AG04450 (cell line): ENCODE measurements at regions not wholly inside any gene's neighbourhood (a gene's known extent, or its start where the extent isn't known, plus 50 kb on each side); places are given as distances from the start of the nearest gene placed in this dataset.

Experiments used
- CTCF ChIA-PET: fragments of 300-600, 350-600 bp; formaldehyde crosslinking; extraction: SDS; loops from one replicate; lab custom pipeline; 2022; ENCODE audit warnings: antibody characterized with exemption, inconsistent platforms; lab: Charles Lee
- POLR2A ChIA-PET: fragments of 350-600 bp; formaldehyde crosslinking; extraction: SDS; loops from one replicate; lab custom pipeline; 2021; ENCODE audit warnings: antibody characterized with exemption, inconsistent platforms; lab: Yijun Ruan, JAX
- DNase-seq: peaks from one replicate; pipeline ENCODE4 v3.0.0-alpha.2; 2011; ENCODE audit warnings: low read depth, low spot score
- H3K27ac ChIP-seq: one replicate; pipeline ENCODE4 v1.5.1; 2012; ENCODE audit warnings: low read depth, low read length, control low read depth
- H3K27me3 ChIP-seq: one replicate; pipeline ENCODE4 v1.6.0; 2012; ENCODE audit warnings: low read length; ENCODE audit not compliant: control insufficient read depth, insufficient read depth
- H3K4me3 ChIP-seq: 2 replicates; pipeline ENCODE4 v1.5.1; 2011; ENCODE audit warnings: mild to moderate bottlenecking, low read depth, low read length, control low read depth
- H3K9me3 ChIP-seq: 2 replicates; pipeline ENCODE4 v1.5.1; 2012; ENCODE audit warnings: low read length; ENCODE audit not compliant: control insufficient read depth, insufficient read depth
- CTCF ChIP-seq: IDR thresholded peaks from 2 replicates; pipeline ENCODE4 v1.5.1; 2011; ENCODE audit warnings: low read depth, low read length, control low read depth, inconsistent platforms

- CTCF ChIA-PET = interaction anchor here (0.6 kb wide), 1 partner anchor 754 kb away, joined by 3 read pairs; no protein-coding TSS in a partner anchor
- TF ChIP-seq CTCF = no peak
- H3K27me3 ChIP-seq = no peaks in the 10 kb centered on the region
- H3K27ac ChIP-seq = no peak overlapping the region
- DNase-seq = no peak
- POLR2A ChIA-PET = no interaction called here
- H3K9me3 ChIP-seq = no peaks in the 10 kb centered on the region
- no peak overlapping the region for H3K4me3 ChIP-seq
Observed at GRCh38 chr3:67864587-67865183, 210.3 kb upstream of the SUCLG2 start.

- TF ChIP-seq CTCF = peak; percentile 51
- Histone ChIP-seq H3K27ac (no peak overlapping the region), H3K27me3 (no peaks in the 10 kb centered on the region), H3K4me3 (no peak overlapping the region), H3K9me3 (no peaks in the 10 kb centered on the region)
- ChIA-PET POLR2A (no interaction called here), CTCF (interaction anchor here (1.4 kb wide), 1 partner anchor 16 kb away, joined by 4 read pairs; no protein-coding TSS in a partner anchor)
- no peak for DNase-seq
Observed at GRCh38 chr3:67863869-67864268, 209.5 kb upstream of the SUCLG2 start.

- H3K27ac ChIP-seq = no peak overlapping the region
Observed at GRCh38 chr3:67860429-67860828, 206.0 kb upstream of the SUCLG2 start.

GRCh38 chr3:67858492-67858891 lies 204.1 kb upstream of the SUCLG2 start:
- no peak for TF ChIP-seq CTCF
- CTCF ChIA-PET = interaction anchor here (0.6 to 1.5 kb wide), 2 partner anchors 484 to 744 kb away, joined by 3 to 4 read pairs; no protein-coding TSS in a partner anchor
- Histone ChIP-seq H3K4me3 (no peak overlapping the region), H3K27ac (no peak overlapping the region), H3K9me3 (no peaks in the 10 kb centered on the region), H3K27me3 (no peaks in the 10 kb centered on the region)
- DNase-seq = no peak
- POLR2A ChIA-PET = no interaction called here

More at GRCh38 chr3:67860429-67860828, 206.0 kb upstream of the SUCLG2 start:
- no peaks in the 10 kb centered on the region for H3K27me3 ChIP-seq
- ChIA-PET CTCF (no interaction called here), POLR2A (no interaction called here)
- H3K4me3 ChIP-seq = no peak overlapping the region
- H3K9me3 ChIP-seq = no peaks in the 10 kb centered on the region
- TF ChIP-seq CTCF = no peak
- no peak for DNase-seq

GRCh38 chr3:67856718-67857117 lies 202.3 kb upstream of the SUCLG2 start:
- no peak for TF ChIP-seq CTCF
- H3K27me3 ChIP-seq = no peaks in the 10 kb centered on the region
- no peak overlapping the region for H3K27ac ChIP-seq
- ChIA-PET CTCF (interaction anchor here (0.9 kb wide), 1 partner anchor 747 kb away, joined by 3 read pairs; no protein-coding TSS in a partner anchor), POLR2A (no interaction called here)
- H3K4me3 ChIP-seq = no peak overlapping the region
- H3K9me3 ChIP-seq = no peaks in the 10 kb centered on the region
- no peak for DNase-seq
